Body of pancreas (tissue), 4 donors: ENCODE measurements at regions not wholly inside any gene's neighbourhood (a gene's known extent, or its start where the extent isn't known, plus 50 kb on each side); places are given as distances from the start of the nearest gene placed in this dataset.

Experiments used
- ATAC-seq: fragments of 150-250 bp; one replicate; pipeline ENCODE4 v1.9.1; 2016
- DNase-seq, 4 donors: peaks; one replicate each; pipeline ENCODE4 v3.0.0-alpha.2; 2019
- H3K27ac ChIP-seq, 4 donors: fragments of 200-600 bp; sonication (generic); 1 replicate in 3 of 4; 2 replicates in 1 of 4; pipeline versions ENCODE4 v1.5.1 to v1.6.1; 2016 to 2019; ENCODE audit warnings: mild to moderate bottlenecking in 1 of 4, mixed read lengths in 1 of 4, moderate library complexity in 1 of 4
- H3K27me3 ChIP-seq, 2 donors: fragments of 200-600 bp; sonication (generic); one replicate each; pipeline ENCODE4 v1.6.0; 2016; ENCODE audit warnings: mild to moderate bottlenecking in 1 of 2
- H3K36me3 ChIP-seq, 2 donors: fragments of 200-600 bp; sonication (generic); replicated peaks in 1 of 2; 2 replicates each; pipeline ENCODE4 v1.5.1; 2016; ENCODE audit warnings: low read depth in 2 of 2; ENCODE audit not compliant: insufficient read depth in 1 of 2
- H3K4me1 ChIP-seq: fragments of 200-600 bp; sonication (generic); one replicate; pipeline ENCODE4 v1.6.0; 2016
- H3K4me3 ChIP-seq, 2 donors: fragments of 200-600 bp; sonication (generic); 1 replicate in 1 of 2; 2 replicates in 1 of 2; pipeline ENCODE4 v1.5.1; 2016 to 2019
- H3K9me3 ChIP-seq, 3 donors: fragments of 200-600 bp; sonication (generic); 1 replicate in 2 of 3; 2 replicates in 1 of 3; pipeline ENCODE4 v1.5.1; 2016
- POLR2A ChIP-seq, 3 donors: fragments of 450-650 bp; IDR thresholded peaks; one replicate each; pipeline ENCODE4 v1.6.1; 2016; ENCODE audit warnings: antibody characterized with exemption in 3 of 3, mild to moderate bottlenecking in 2 of 3
- WGBS, 2 donors: methylation state at CpG; one replicate each; pipeline ENCODE4 v1.1.5; 2017; 5-methylcytosine and 5-hydroxymethylcytosine counted together
- intact Hi-C: fragments of 100-400 bp; cut with DNase I; formaldehyde crosslinking; loops from one replicate; pipeline ENCODE4 v1.15.1; 2023
- TF ChIP-seq, protein P1 (sequence below), 7 experiments: fragments of 450-650 bp in 4 of 7; fragments of 200-600 bp in 3 of 7; sonication (generic) in 3 of 7; IDR thresholded peaks; one replicate each; pipeline ENCODE4 v1.5.1; 2016 to 2019; ENCODE audit warnings: antibody characterized with exemption in 7 of 7

- H3K36me3 ChIP-seq, result no peaks in the 10 kb centered on the region
- no peak overlapping the region for H3K4me3 ChIP-seq
- H3K9me3 ChIP-seq, result no peaks in the 10 kb centered on the region
- DNase-seq (no peak), ATAC-seq (no peak)
- intact Hi-C loops, result no loop called here
- H3K4me1 ChIP-seq, result no peaks in the 10 kb centered on the region
- WGBS, 2 donors, result 32 to 50% methylated on average over 4 of the region's 4 CpGs
- no peaks in the 10 kb centered on the region for H3K27me3 ChIP-seq
- H3K27ac ChIP-seq, result no peak overlapping the region
- TF ChIP-seq POLR2A (IDR thresholded peaks at IDR 0.05), result no peak
- TF ChIP-seq, protein P1, sequence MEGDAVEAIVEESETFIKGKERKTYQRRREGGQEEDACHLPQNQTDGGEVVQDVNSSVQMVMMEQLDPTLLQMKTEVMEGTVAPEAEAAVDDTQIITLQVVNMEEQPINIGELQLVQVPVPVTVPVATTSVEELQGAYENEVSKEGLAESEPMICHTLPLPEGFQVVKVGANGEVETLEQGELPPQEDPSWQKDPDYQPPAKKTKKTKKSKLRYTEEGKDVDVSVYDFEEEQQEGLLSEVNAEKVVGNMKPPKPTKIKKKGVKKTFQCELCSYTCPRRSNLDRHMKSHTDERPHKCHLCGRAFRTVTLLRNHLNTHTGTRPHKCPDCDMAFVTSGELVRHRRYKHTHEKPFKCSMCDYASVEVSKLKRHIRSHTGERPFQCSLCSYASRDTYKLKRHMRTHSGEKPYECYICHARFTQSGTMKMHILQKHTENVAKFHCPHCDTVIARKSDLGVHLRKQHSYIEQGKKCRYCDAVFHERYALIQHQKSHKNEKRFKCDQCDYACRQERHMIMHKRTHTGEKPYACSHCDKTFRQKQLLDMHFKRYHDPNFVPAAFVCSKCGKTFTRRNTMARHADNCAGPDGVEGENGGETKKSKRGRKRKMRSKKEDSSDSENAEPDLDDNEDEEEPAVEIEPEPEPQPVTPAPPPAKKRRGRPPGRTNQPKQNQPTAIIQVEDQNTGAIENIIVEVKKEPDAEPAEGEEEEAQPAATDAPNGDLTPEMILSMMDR (IDR thresholded peaks at IDR 0.05), result no peak
Measured at GRCh38 chr17:51548125-51548524, 287.8 kb downstream of the UTP18 start.

DNA sequence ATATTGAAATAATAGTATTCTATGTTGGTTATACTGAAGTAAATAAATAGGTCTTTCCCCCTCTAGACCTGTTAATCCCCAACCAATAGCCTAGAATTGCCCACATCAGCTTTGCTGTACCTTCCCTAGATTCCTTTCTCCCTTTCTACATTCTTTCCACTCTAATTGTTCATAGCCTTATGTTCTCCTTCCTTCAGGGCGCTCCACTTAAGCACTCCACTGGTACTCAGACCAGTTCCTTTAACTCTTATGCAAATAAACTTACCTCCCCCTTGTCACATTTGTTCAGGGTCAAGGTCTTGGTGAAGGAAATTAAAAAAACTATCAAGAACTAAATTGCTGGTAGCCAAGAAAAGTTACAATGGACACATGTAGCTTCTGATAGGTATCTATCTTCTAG is 294.8 kb downstream of the UTP18 start:
- Histone ChIP-seq H3K27me3 (no peaks in the 10 kb centered on the region), H3K4me3 (no peak overlapping the region), H3K4me1 (no peaks in the 10 kb centered on the region), H3K9me3 (no peaks in the 10 kb centered on the region), H3K36me3 (no peaks in the 10 kb centered on the region), H3K27ac (no peak overlapping the region)
- 60 to 91% methylated on average over 1 of the region's 1 CpG for WGBS, 2 donors
- DNase-seq (no peak), ATAC-seq (no peak)
- intact Hi-C loops, result no loop called here
- TF ChIP-seq POLR2A (IDR thresholded peaks at IDR 0.05), result no peak

GRCh38 chr17:51559778-51560177 is 299.4 kb downstream of the UTP18 start:
- WGBS, 2 donors, result 56 to 64% methylated on average over 3 of the region's 3 CpGs

GRCh38 chr17:51560398-51560797 is 300.1 kb downstream of the UTP18 start:
- H3K27ac ChIP-seq, result no peak overlapping the region
- no peak overlapping the region for H3K4me3 ChIP-seq
- H3K36me3 ChIP-seq, result no peaks in the 10 kb centered on the region
- H3K27me3 ChIP-seq, result no peaks in the 10 kb centered on the region
- no peaks in the 10 kb centered on the region for H3K4me1 ChIP-seq
- no peaks in the 10 kb centered on the region for H3K9me3 ChIP-seq
- intact Hi-C loops, result no loop called here
- no peak for TF ChIP-seq POLR2A (IDR thresholded peaks at IDR 0.05)
- TF ChIP-seq, protein P1 (IDR thresholded peaks at IDR 0.05), result no peak
- ATAC-seq, result no peak
- no peak for DNase-seq

More at GRCh38 chr17:51559778-51560177, 299.4 kb downstream of the UTP18 start:
- Histone ChIP-seq H3K27me3 (no peaks in the 10 kb centered on the region), H3K9me3 (no peaks in the 10 kb centered on the region), H3K36me3 (no peaks in the 10 kb centered on the region), H3K27ac (no peak overlapping the region), H3K4me1 (no peaks in the 10 kb centered on the region), H3K4me3 (no peak overlapping the region)
- TF ChIP-seq, protein P1 (IDR thresholded peaks at IDR 0.05), result no peak
- no peak for TF ChIP-seq POLR2A (IDR thresholded peaks at IDR 0.05)
- ATAC-seq (no peak), DNase-seq (no peak)
- intact Hi-C loops, result no loop called here

GRCh38 chr17:51563961-51564360 is 303.6 kb downstream of the UTP18 start:
- 58 to 65% methylated on average over 3 of the region's 3 CpGs for WGBS, 2 donors
- ATAC-seq (no peak), DNase-seq (no peak)
- Histone ChIP-seq H3K4me3 (no peak overlapping the region), H3K9me3 (no peaks in the 10 kb centered on the region), H3K36me3 (no peaks in the 10 kb centered on the region), H3K4me1 (no peaks in the 10 kb centered on the region), H3K27me3 (no peaks in the 10 kb centered on the region), H3K27ac (no peak overlapping the region)
- TF ChIP-seq POLR2A (IDR thresholded peaks at IDR 0.05), result no peak
- TF ChIP-seq, protein P1 (IDR thresholded peaks at IDR 0.05), result no peak
- intact Hi-C loops, result no loop called here
